Ecto neural progenitor cell (in vitro differentiated cells): ENCODE measurements at regions not wholly inside any gene's neighbourhood (a gene's known extent, or its start where the extent isn't known, plus 50 kb on each side); places are given as distances from the start of the nearest gene placed in this dataset.
"Not testable (repeated sequence)": the region's sequence is repeated elsewhere in the genome, so short reads cannot be mapped to it uniquely, and the experiment has no call there.

ENCODE experiments used
- DNase-seq: peaks from one replicate; pipeline ENCODE4 v3.0.0-alpha.2; 2018; ENCODE audit warnings: low spot score

DNA sequence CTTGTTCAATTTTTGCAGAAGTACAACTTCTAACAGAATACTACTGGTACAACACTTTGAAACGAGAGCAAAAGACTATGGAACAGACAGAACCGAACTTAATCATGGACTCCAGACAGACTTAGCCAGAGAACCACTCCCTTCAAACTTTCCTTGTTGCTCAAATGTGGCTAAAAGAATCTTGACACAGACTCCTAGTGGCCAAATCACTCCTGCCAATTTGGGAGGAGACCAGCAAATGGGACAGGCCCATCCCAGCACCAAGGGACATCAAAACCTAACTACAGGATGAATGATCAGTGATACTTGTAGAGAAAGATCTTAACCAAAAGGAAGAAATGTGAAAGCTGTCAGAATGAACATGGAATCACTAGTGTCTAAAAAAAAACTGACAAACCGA is 154.0 kb downstream of the MATN1 start:
- no peak for DNase-seq

DNA sequence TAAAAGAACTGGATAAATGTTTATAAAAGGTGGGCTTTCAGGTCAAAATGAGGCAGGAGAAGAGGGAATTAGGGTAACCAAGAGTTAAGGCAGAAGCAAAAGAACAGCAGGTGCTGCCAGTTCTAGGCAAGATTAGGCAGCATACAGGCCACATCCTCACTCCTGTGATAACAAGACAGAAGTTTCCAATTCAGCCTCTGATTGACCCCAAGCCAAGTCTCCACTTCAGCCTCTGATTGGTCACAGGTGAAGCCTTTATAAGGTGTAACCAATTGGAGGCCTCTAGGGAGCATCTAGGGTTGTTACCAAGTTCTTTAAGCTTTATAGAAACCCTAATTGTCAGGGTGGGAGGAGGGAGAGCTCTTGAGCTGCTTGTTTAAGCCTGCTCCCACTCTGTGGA is 160.8 kb downstream of the MATN1 start:
- DNase-seq: no peak

DNA sequence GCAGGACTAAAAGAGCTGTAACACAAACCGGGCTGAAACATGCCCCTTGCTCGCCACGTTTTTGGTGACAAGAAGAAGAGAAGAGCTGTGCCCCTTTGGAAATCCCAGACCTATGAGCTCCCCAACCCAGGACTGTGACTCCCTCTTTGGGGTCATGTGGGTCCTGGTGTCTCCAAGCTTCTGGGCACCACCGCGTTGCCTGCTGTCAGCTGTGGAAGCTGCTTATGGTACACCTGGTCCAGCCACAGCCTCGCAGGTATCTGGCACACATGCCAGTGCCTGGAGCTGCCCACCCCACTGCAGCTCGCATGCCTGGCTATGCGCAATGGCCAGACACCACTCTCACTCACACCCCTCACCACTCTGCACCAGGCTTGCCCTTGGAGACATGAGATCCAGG is 171.8 kb downstream of the MATN1 start:
- DNase-seq: no peak

DNA sequence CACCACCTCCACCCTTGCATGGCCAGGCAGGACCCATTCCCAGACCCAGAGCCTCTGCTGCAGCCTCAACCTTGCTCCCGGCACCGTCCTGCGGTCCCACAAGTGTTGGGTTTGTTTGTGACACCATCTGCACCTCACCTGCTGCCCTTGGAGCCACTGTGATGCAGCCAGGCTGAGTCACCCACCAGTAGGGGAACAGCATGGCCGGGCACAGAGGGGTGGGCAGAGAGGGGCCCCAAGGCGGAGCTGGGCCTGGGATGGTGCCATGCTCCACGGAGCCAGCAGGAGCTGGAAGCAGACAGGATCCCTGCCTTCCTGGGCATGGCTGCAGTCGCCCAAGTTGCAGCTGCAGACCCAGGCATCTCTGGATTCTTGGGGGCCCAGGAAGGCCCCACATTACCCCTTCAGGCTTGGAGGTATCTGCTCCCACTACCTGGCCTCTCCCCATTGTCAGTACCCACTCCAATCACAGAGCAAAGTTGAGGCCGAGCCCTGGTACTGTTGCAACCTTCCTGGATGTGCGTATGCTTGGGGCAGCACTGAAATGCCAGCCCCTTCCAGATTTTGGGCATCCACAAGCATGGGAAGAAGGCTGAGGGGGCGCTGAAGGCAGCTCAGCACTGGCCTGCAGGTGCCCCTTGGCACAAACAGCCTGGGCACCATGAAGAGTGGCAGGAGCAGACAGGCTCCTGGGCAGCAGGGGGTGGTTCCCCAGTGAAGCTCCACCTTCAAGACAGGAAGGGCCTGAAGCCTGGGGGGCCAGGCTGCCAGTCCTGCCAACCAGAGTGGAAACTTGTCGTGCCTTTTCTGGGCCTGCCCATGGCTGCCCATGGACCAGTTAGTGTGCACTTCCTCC is 172.8 kb downstream of the MATN1 start:
- DNase-seq: no peak

DNA sequence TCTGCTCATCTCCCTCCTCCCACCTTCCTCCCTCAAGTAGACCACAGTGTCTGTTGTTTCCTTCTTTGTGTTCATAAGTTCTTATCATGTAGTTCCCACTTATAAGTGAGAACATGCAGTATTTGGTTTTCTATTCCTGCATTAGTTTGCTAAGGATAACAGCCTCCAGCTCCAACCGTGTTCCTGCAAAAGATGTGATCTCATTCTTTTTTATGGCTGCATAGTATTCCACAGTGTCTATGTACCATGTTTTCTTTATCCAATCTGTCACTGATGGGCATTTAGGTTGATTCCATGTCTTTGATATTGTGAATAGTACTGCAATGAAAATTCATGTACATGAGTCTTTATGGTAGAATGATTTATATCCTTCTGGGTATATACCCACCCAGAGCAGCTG is 173.5 kb downstream of the MATN1 start:
- not testable (repeated sequence) for DNase-seq

GRCh38 chr1:30548294-30548693 is 175.1 kb downstream of the MATN1 start:
- no peak for DNase-seq

DNA sequence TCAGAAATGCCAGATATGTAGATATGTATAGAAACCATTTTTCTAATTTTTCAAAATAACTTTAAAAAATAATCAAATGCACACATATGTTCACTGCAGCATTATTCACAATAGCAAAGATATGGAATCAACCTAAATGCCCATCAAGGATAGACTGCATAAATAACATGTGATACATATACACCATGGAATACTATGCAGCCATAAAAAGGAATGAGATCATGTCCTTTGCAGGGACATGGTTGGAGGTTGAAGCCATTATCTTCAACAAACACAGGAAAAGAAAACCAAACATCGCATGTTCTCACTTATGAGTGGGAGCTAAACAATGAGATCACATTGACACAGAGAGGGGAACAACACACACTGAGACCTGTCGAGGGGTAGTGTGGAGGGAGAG is 176.1 kb downstream of the MATN1 start:
- not testable (repeated sequence) for DNase-seq

- DNase-seq: no peak
These were observed 178.0 kb downstream of the MATN1 start for GRCh38 chr1:30545365-30545764.

GRCh38 chr1:30541721-30542485 is 181.5 kb downstream of the MATN1 start:
- no peak for DNase-seq

DNA sequence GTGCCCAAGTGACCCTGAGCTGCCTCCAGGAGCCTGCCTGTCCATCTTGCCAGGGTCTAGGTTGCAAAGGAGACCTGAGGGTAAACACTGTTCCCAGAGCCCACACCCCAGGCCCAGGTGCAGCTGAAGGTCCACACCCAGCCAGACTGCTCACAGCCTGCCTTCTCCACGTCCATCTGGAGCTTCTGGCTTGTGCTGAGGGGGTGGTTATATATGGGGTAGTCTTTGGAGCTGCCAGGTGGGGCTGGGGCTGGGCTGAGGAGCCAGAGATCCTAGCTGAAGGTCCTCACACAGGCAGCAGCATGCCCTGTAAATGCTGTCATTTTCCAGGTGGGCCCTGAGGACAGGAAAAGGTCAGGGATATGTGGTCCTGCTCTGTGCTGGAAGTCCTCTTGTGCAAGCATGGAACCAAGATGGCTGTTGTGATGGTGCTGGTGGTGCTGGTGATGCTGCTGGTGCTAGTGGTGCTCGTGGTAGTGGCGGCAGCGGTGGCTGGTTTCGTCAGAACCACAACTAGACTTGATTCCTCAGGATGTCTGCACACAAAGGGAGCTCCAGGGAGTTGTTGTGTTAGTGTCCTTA is 182.7 kb downstream of the MATN1 start:
- no peak for DNase-seq

DNA sequence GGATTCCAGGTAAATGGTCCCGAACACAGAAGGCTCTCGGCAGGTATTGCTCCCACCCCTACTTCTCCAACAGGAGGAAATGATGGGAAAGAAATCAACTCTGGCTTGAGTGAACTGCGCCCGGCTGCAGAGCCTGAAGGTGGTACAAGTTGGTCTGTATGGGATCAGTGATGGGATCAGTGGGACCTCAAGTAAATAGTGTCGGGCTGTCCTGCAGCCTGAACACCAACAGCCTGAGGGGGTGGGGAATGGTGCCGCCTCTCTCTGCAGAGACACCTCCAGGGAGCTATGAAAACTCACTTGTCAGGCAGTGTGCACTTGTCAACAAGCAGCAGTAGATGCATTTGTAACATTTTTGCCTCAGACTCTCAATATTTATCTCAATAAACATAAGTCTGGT is 183.5 kb downstream of the MATN1 start:
- no peak for DNase-seq

DNA sequence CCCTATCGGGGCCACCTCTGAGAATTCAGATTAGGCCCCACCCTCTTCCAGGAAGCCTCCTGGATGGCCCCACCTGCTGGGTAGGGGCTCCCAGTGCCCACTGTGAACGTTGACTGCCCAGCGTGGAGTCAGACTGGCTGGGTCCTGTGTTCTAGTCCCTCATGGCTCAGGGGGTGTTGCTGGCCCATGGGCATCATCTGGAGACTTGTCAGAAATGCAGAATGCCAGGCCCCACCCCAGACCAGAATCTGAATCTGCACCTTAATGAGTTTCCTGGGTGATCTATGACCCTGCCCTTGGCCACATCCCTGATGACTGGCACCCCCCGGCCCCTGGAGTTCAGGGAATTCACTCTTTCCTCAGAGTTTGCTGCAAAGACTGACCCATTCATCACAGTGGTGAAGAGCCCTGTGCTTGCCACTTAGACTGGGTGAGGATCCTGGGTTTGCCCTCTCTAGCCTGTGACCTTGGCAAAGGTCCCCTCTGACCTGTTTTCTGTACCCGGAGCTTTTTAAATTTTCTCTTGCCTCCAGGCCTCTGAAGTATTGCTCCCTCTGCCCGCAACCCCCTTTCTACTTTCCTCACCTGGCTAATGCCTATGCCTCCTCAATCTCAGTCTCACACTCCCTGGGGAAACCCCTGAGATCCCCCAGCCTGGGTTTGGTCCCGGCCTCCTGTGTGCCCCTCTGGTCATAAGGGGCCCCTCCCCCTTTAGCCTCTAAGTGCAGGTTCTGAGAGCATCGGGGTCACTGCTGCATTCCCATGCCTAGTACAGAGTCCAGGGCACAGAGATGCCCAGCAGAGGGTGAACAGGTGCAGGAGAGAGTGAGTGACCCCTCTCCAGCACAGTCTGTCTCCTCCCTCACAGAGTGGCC is 184.2 kb downstream of the MATN1 start:
- no peak for DNase-seq

DNA sequence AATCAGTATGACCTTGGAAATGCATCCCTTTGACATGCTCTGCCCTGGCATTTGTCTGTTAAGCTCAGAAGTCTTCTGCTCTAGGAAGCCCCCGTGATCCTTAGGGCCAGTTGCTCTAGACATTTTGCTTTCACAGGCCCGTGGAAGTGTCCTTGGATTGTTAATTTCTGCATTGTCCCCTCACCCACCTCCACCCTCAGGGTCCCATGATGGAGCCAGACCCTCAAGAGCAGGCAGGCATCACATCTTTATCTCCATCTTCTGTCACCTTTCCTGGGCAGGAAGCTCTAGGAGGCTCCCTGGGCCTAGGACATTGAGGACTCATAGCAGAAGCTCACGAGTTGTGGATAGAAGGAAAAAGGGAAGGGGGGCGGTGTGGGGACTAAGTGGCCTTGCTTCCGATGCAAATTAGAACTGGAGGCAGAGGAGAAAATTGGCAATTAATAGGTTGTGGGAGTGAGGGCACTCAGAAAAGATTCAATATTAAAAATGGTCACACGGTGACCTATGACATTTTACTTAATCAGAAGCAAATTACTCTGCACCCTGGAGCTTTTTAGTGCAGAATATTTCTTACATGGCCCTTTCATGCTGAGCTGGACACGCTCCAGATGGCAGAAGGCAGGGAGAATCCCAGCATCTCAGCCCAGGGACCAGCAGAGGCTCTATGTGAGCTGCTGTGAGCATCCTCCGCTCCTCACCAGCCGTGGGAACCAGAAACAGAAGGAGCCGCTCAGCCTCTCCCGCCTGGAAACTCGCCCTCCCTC is 185.0 kb downstream of the MATN1 start:
- DNase-seq: no peak

GRCh38 chr1:30537279-30537678 is 186.1 kb downstream of the MATN1 start:
- peak; percentile 28 for DNase-seq

DNA sequence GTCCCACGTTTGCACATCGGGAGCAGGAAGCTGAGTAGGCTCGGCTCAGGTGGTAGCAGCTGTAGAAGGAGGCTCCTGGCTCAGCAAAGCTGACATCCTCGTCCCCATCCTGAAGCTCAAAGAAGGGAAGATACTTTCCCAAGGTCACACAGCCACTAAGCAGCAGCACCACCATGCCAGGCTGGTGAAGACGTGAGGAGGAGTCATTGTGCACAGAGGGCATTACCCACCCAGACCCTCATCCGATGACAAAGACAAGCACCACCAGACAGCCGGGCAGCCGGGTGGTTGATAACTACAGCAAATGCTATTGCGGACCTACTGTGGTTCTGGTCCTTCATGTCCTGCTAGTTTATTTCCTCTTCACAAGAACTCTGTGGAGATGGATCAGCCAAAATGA is 186.9 kb downstream of the MATN1 start:
- peak; percentile 30 for DNase-seq

DNA sequence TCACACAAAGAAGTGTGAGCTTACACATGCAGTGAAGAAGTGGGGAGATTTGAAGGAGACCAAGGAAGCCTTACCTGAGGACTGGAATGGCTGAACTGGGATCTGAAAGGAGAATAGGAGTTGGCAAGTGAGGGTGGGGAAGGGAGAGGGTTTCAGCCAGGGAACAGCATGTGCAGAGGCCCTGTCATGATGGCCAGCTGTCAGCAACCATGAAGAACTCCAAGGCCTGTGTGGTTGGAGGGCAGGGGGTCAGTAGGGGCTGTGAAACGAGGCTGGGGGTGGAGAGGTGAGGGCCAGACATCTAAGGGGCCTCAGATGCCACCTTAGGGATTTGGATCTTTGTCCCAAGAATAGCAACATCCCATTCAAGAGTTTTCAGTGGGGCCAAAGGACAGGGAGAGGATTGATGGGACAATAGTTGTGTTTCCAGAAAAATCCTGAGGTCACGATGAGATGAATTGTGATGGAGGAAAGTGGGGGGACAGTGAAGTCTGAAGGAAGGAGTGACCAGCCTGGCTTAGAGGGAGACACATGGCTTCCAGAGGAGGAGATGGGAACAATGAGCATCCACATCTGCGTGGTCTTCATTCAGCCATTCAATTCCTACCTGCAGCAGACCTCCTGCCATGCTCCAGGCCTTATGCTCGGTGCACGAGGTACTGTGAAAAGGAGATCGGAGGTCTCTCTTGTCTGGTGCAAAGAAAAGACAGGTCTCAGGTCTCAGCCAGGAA is 187.6 kb downstream of the MATN1 start:
- peak; percentile 27 for DNase-seq

GRCh38 chr1:30534551-30534940 is 188.8 kb downstream of the MATN1 start:
- no peak for DNase-seq

DNA sequence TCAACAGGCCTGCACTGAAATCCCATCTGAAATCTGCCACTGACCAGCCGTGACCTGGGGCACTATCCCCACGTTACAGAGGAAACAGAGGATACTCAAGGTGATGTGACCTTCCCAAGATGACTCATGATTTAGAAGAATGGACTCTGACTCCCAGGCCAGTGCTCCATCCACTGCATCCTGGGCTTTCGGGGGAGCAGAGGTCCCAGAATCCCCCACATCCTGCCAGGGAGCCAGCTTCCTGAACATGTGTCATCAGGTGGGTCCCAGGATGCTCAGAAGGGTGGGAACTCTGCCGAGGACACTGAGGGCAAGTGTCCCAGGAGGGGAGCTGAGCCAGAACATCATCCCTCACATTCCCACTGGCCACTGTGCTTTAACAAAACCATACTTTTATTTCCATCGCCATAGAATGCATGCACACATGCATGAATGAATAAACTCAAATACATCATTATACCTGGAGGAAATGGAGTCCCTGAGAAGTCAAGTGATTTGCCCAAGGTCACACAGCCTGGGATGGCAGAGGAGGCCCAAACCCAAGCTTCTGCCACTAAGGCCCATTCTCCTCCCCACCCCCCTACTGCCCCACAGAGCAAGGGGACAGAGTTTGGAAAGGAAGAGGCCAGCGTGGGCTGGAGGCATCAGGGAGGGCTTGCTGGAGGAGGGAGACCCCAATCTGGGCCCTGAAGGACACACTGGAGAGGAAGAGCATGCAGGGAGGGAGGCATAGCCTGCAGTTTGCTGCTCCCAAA is 189.4 kb downstream of the MATN1 start:
- no peak for DNase-seq

GRCh38 chr1:30533141-30533540 is 190.2 kb downstream of the MATN1 start:
- peak; percentile 37 for DNase-seq

DNA sequence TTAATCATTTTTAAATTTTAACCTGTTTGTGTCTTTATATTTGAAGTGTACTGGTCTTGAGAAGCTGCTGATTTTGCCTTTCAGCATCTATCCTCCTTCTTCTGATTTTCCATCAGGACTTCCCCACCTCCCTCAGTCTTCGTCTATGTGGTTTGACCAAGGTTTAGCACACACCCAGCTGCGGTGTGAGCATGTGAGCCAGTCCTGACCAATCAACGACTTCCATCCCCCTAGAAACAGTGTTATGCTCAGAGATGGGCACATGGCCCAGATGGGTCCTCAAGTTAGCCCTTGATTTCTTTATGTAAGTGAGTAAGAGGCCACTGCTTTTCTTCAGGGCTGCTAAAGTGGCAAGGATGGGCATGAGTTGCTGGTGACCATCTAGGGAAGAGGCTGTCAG is 190.8 kb downstream of the MATN1 start:
- DNase-seq: no peak
